Endothelial cell (in vitro differentiated cells): ENCODE measurements at regions not wholly inside any gene's neighbourhood (a gene's known extent, or its start where the extent isn't known, plus 50 kb on each side); places are given as distances from the start of the nearest gene placed in this dataset.

Experiments used
- DNase-seq: peaks from one replicate; pipeline ENCODE4 v3.0.0; 2021; ENCODE audit warnings: low spot score
- H3K27ac Mint-ChIP-seq: one replicate; pipeline ENCODE4 v1.8.0; 2021; ENCODE audit warnings: mixed read lengths, inconsistent platforms; ENCODE audit not compliant: unreplicated experiment
- H3K27me3 Mint-ChIP-seq: one replicate; pipeline ENCODE4 v1.8.0; 2021; ENCODE audit warnings: mild to moderate bottlenecking, moderate library complexity, mixed read lengths, inconsistent platforms; ENCODE audit not compliant: unreplicated experiment
- H3K36me3 Mint-ChIP-seq: one replicate; pipeline ENCODE4 v1.8.0; 2021; ENCODE audit warnings: mild to moderate bottlenecking, low read depth, mixed read lengths, inconsistent platforms; ENCODE audit not compliant: unreplicated experiment
- H3K4me1 Mint-ChIP-seq: one replicate; pipeline ENCODE4 v1.8.0; 2021; ENCODE audit warnings: mild to moderate bottlenecking, mixed read lengths, inconsistent platforms; ENCODE audit not compliant: unreplicated experiment
- H3K4me3 Mint-ChIP-seq: one replicate; pipeline ENCODE4 v1.8.0; 2021; ENCODE audit warnings: mild to moderate bottlenecking, mixed read lengths, inconsistent platforms; ENCODE audit not compliant: unreplicated experiment
- H3K9me3 Mint-ChIP-seq: one replicate; pipeline ENCODE4 v1.8.0; 2021; ENCODE audit warnings: mixed read lengths, inconsistent platforms; ENCODE audit not compliant: unreplicated experiment
- CTCF ChIP-seq: fragments of 200-600 bp; sonication (generic); IDR thresholded peaks from one replicate; pipeline ENCODE4 v1.5.0; 2021; ENCODE audit warnings: antibody characterized with exemption; ENCODE audit not compliant: unreplicated experiment

- Mint-ChIP-seq H3K27ac (no peak overlapping the region), H3K36me3 (no peaks in the 10 kb centered on the region), H3K27me3 (peaks cover 4% of the 10 kb centered on the region), H3K4me1 (peaks cover 2% of the 10 kb centered on the region), H3K4me3 (no peak overlapping the region), H3K9me3 (no peaks in the 10 kb centered on the region)
- DNase-seq, result no peak
- no peak for TF ChIP-seq CTCF
These were observed 214.1 kb upstream of the CTNNB1 start for GRCh38 chr3:40985195-40985594.

- Mint-ChIP-seq H3K4me1 (peaks cover 2% of the 10 kb centered on the region), H3K4me3 (no peak overlapping the region), H3K27me3 (peaks cover 4% of the 10 kb centered on the region), H3K36me3 (no peaks in the 10 kb centered on the region), H3K27ac (no peak overlapping the region), H3K9me3 (no peaks in the 10 kb centered on the region)
- no peak for DNase-seq
- no peak for TF ChIP-seq CTCF
These were observed 210.8 kb upstream of the CTNNB1 start for GRCh38 chr3:40988468-40988867.

- no peak for DNase-seq
- Mint-ChIP-seq H3K36me3 (no peaks in the 10 kb centered on the region), H3K27me3 (peaks cover 4% of the 10 kb centered on the region), H3K4me1 (peaks cover 2% of the 10 kb centered on the region), H3K9me3 (no peaks in the 10 kb centered on the region), H3K4me3 (no peak overlapping the region), H3K27ac (no peak overlapping the region)
- TF ChIP-seq CTCF, result no peak
These were observed 209.9 kb upstream of the CTNNB1 start for GRCh38 chr3:40989141-40990061.

GRCh38 chr3:40990062-40990456 lies 209.2 kb upstream of the CTNNB1 start:
- TF ChIP-seq CTCF, result no peak
- Mint-ChIP-seq H3K36me3 (no peaks in the 10 kb centered on the region), H3K4me1 (peaks cover 2% of the 10 kb centered on the region), H3K9me3 (no peaks in the 10 kb centered on the region), H3K4me3 (no peak overlapping the region), H3K27me3 (peaks cover 4% of the 10 kb centered on the region), H3K27ac (no peak overlapping the region)
- no peak for DNase-seq

GRCh38 chr3:40992023-40992422 lies 207.3 kb upstream of the CTNNB1 start:
- Mint-ChIP-seq H3K4me1 (peaks cover 10% of the 10 kb centered on the region), H3K9me3 (no peaks in the 10 kb centered on the region), H3K4me3 (no peak overlapping the region), H3K36me3 (no peaks in the 10 kb centered on the region), H3K27me3 (peaks cover 7% of the 10 kb centered on the region), H3K27ac (no peak overlapping the region)
- TF ChIP-seq CTCF, result no peak
- DNase-seq, result no peak
